Erythroblast (primary cell): ENCODE measurements at regions not wholly inside any gene's neighbourhood (a gene's known extent, or its start where the extent isn't known, plus 50 kb on each side); places are given as distances from the start of the nearest gene placed in this dataset.

Source experiments
- GATA1 ChIP-seq: IDR thresholded peaks from 2 replicates; pipeline ENCODE4 v1.6.1; 2011; ENCODE audit warnings: low read depth, mild to moderate bottlenecking, control low read depth, low read length, moderate library complexity
- POLR2A ChIP-seq: IDR thresholded peaks from 2 replicates; pipeline ENCODE4 v1.6.1; 2011; ENCODE audit warnings: mild to moderate bottlenecking, low read length

- TF ChIP-seq POLR2A: no peak
- TF ChIP-seq GATA1: no peak
These were observed 299.3 kb upstream of the HS3ST1 start for GRCh38 chr4:11727903-11728564.
